ENCODE measurements at regions not wholly inside any gene's neighbourhood (a gene's known extent, or its start where the extent isn't known, plus 50 kb on each side); places are given as distances from the start of the nearest gene placed in this dataset.

GRCh38 chr13:79802389-79803085 lies 321.6 kb downstream of the NDFIP2 start:
- peak; percentile 71 for DNase-seq

GRCh38 chr13:79799059-79799867 lies 318.3 kb downstream of the NDFIP2 start:
- peak; percentile 87 for DNase-seq

- no peak for DNase-seq
Measured at GRCh38 chr13:79796136-79796535, 315.2 kb downstream of the NDFIP2 start.

GRCh38 chr13:79794931-79795330 lies 314.0 kb downstream of the NDFIP2 start:
- DNase-seq = no peak

GRCh38 chr13:79792716-79793115 lies 311.8 kb downstream of the NDFIP2 start:
- no peak for DNase-seq

GRCh38 chr13:79791471-79792042 lies 310.6 kb downstream of the NDFIP2 start:
- no peak for DNase-seq

GRCh38 chr13:79786176-79786575 lies 305.2 kb downstream of the NDFIP2 start:
- DNase-seq = no peak

GRCh38 chr13:79782541-79783205 lies 301.7 kb downstream of the NDFIP2 start:
- no peak for DNase-seq

- no peak for DNase-seq
Measured at GRCh38 chr13:79781829-79782540, 301.0 kb downstream of the NDFIP2 start.

GRCh38 chr13:79780240-79780639 lies 299.3 kb downstream of the NDFIP2 start:
- no peak for DNase-seq

GRCh38 chr13:79779761-79780160 lies 298.8 kb downstream of the NDFIP2 start:
- no peak for DNase-seq

- no peak for DNase-seq
Measured at GRCh38 chr13:79778741-79779460, 297.9 kb downstream of the NDFIP2 start.

GRCh38 chr13:79777504-79777903 lies 296.5 kb downstream of the NDFIP2 start:
- DNase-seq = no peak

GRCh38 chr13:79776531-79777295 lies 295.8 kb downstream of the NDFIP2 start:
- no peak for DNase-seq

- no peak for DNase-seq
Measured at GRCh38 chr13:79775830-79776229, 294.9 kb downstream of the NDFIP2 start.

- no peak for DNase-seq
Measured at GRCh38 chr13:79772811-79773210, 291.9 kb downstream of the NDFIP2 start.

- no peak for DNase-seq
Measured at GRCh38 chr13:79771493-79771892, 290.5 kb downstream of the NDFIP2 start.

GRCh38 chr13:79770056-79770455 lies 289.1 kb downstream of the NDFIP2 start:
- DNase-seq = no peak

GRCh38 chr13:79767126-79767525 lies 286.2 kb downstream of the NDFIP2 start:
- no peak for DNase-seq

GRCh38 chr13:79765331-79765730 lies 284.4 kb downstream of the NDFIP2 start:
- DNase-seq = no peak

GRCh38 chr13:79749984-79750551 lies 269.1 kb downstream of the NDFIP2 start:
- no peak for DNase-seq

All from NCI-H2171 (cell line).